Epithelial cell of proximal tubule (primary cell): ENCODE measurements at regions not wholly inside any gene's neighbourhood (a gene's known extent, or its start where the extent isn't known, plus 50 kb on each side); places are given as distances from the start of the nearest gene placed in this dataset.
A peak's percentile ranks its signal among the peaks of the same experiment; 100 is the strongest.

Experiments used
- DNase-seq: peaks from one replicate; pipeline ENCODE4 v3.0.0-alpha.2; 2011; ENCODE audit warnings: low read depth
- H3K4me3 ChIP-seq: 2 replicates; pipeline ENCODE4 v1.5.1; 2011; ENCODE audit warnings: low read depth, mild to moderate bottlenecking, low read length
- TF ChIP-seq, protein P1 (sequence below): conservative IDR thresholded peaks from 2 replicates; pipeline ENCODE4 v1.5.1; 2012; ENCODE audit warnings: low read depth, mild to moderate bottlenecking, low read length

DNA sequence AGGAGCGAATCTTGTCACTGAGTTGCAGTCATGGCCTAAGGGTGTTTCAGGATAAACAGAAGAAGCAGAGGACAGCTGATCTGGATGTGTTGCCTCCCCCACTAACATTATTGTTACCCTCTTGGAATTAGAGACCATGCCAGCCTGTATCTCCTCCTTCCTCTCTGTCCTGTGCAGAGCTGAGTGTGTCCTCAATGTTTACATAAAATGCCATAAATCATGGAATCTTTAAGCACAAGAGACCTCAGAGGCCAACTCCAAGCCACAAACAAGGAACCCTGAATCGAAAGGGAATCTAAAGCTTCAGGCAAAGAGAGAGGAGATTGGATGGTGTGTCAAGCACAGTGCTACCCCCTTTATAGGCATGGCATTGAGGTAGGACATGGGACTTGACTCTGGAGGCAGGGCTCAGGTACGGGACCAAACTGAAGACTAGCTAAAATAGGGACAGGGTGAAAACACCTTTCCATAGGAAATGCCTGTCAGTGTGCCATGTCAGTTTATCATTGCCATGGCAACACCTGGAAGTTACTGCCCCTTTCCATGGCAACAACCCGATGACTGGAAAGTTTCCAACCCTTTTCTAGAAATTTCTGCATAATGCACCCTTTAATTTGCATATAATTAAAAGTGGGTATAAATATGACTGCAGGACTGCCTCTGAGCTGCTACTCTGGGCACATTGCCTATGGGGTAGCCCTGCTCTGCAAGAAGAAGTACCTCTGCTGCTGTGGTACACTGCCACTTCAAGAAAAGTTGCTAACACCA lies 489.7 kb downstream of the MIAT start:
- TF ChIP-seq, protein P1, sequence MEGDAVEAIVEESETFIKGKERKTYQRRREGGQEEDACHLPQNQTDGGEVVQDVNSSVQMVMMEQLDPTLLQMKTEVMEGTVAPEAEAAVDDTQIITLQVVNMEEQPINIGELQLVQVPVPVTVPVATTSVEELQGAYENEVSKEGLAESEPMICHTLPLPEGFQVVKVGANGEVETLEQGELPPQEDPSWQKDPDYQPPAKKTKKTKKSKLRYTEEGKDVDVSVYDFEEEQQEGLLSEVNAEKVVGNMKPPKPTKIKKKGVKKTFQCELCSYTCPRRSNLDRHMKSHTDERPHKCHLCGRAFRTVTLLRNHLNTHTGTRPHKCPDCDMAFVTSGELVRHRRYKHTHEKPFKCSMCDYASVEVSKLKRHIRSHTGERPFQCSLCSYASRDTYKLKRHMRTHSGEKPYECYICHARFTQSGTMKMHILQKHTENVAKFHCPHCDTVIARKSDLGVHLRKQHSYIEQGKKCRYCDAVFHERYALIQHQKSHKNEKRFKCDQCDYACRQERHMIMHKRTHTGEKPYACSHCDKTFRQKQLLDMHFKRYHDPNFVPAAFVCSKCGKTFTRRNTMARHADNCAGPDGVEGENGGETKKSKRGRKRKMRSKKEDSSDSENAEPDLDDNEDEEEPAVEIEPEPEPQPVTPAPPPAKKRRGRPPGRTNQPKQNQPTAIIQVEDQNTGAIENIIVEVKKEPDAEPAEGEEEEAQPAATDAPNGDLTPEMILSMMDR, result no peak
- no peak for DNase-seq
- no peak overlapping the region for H3K4me3 ChIP-seq

DNA sequence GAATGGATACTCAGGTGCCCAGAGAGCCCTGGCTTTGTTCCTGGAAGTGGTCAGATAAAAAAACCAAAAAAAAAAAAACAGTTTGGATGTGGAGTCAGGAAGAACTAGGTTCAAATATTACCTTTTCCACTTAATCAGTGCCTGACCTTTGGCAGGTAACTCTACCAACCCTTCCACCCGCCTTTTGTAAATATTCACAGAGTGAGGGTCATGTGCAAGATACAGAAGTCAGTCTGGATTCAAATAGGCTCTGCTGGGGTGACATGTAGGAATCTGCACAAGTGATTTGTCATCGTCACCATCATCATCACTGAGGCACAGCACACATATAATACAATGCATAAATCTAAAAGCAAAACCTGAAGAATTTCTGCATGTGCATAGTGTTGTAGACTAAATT lies 490.7 kb downstream of the MIAT start:
- H3K4me3 ChIP-seq, result no peak overlapping the region
- no peak for DNase-seq
- TF ChIP-seq, protein P1, result no peak

DNA sequence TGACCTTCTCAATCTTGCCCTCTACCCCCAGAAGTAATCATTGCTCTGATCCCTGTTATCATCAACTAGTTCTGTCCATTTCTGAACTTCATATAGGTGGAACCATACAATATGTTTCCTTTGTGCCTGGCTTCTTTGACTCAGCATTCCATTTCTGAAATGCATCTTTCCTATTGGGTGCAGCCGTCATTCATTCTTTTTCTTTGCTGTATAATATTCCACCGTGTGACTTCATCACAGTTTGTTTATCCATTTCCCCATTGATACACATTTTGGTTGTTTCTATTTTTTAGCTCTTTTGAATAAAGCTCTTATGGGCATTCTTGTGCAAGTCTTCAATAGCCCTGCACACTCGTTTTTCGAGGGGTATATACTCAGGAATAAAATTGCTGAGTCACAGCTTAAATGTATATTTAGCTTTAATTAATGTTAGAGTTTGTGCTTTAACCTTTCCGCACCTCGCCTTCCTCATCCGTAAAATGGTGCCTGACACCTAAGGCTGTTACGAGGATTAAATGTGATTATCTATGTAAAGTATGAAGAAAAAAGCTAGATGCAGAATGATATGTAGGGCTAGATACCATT lies 491.6 kb downstream of the MIAT start:
- TF ChIP-seq, protein P1, result no peak
- DNase-seq, result no peak

DNA sequence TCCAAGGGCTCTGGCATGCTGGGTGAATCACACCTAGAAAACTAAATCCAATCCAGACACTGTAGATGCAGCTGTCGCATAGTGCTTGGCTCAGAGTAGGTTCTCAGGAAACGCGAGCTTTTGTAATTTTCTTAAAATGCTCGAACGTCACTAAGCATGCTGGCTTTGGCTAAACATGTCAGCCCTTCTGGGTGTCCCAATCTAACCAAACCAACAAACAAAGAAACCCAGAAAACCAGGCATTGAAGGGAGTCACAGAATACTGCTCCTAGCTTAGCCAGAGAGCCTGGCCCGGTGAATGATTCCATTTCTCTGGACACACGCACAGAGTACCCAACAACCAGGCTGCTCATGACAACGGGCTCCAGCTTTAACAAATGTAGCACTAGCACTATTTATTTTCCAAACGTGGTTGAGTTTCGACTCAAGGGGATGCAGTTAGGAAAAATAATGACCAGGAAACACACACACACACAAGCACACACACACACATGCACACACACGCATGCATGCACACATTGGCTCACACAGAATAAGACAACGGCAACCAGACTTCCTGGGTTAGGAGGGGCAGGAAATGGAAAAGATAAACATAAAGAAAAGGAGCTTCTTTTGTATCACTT lies 492.6 kb downstream of the MIAT start:
- no peak overlapping the region for H3K4me3 ChIP-seq
- TF ChIP-seq, protein P1, result no peak
- no peak for DNase-seq

More for the DNA sequence above, 491.6 kb downstream of the MIAT start:
- no peak overlapping the region for H3K4me3 ChIP-seq

DNA sequence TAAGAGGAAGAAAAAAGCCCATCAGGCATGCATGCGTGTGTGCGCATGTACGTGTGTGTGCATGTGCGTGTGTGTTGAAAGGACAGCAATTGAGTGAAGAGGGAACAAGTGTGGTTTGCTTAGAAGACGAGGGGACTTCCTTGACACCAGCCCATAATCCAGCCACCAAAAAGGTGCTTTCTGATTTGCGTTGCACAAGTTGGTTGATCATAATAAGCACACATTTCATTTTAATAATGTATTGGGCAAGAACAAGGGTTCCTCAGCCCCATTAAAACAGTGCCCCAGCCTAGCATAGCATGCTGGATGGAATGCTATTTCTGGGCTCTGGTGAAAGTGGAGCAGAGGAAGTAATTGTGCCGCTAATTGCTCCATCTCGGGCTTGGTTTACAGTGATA lies 493.2 kb downstream of the MIAT start:
- TF ChIP-seq, protein P1, result no peak
- no peak overlapping the region for H3K4me3 ChIP-seq
- no peak for DNase-seq

DNA sequence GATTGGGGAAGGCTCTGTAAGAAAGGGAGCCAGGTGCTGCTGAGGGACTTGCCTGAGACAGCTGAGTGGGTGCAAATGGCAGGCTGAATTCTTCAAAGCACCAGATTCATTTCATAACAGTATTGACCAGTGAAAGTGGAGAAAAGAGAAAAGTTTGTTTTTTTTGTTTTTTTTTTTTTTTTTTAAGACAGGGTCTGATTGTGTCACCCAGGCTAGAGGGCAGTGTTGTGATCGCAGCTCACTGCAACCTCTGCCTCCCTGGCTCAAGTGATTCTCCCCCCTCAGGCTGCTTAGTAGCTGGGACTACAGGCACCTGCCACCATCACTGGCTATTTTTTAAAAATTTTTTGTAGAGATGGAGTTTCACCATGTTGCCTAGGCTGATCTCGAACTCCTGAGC lies 494.0 kb downstream of the MIAT start:
- no peak for DNase-seq
- H3K4me3 ChIP-seq, result no peak overlapping the region
- TF ChIP-seq, protein P1, result peak; percentile 33

DNA sequence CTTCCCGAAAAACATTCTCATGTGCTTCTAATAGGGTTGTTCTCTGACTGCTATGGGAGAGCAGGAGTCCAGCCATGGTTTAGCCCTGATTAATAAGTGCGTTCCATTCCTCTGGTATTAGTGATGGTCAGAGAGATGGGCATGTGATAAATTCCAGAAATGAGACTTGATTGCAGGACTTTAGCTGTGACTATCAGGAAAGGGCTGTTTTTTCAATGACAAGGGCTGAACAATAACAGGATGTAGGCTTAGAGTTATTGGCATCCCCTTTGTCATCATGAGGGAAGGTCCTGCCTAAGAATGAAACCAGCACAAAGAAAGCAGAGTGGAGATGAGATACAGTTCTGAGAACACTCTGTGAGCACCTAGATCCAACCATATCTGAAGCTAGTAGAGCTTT lies 494.6 kb downstream of the MIAT start:
- TF ChIP-seq, protein P1, result no peak
- no peak overlapping the region for H3K4me3 ChIP-seq

More for the DNA sequence above, 494.6 kb downstream of the MIAT start:
- DNase-seq, result no peak
